NCI-H446 treated with DMSO at 0.1 percent for 48 hours (cell line): ENCODE measurements at regions not wholly inside any gene's neighbourhood (a gene's known extent, or its start where the extent isn't known, plus 50 kb on each side); places are given as distances from the start of the nearest gene placed in this dataset.

Experiments
- DNase-seq: peaks from one replicate; lab custom pipeline; 2025; lab: John Stamatoyannopoulos, UW

GRCh38 chr10:62548686-62549085, 174.5 kb downstream of the ZNF365 start:
- DNase-seq: no peak

- DNase-seq: no peak
These were observed 176.0 kb downstream of the ZNF365 start for GRCh38 chr10:62550173-62550572.

GRCh38 chr10:62554632-62555199, 180.5 kb downstream of the ZNF365 start:
- DNase-seq: peak; percentile 63

- no peak for DNase-seq
These were observed 185.5 kb downstream of the ZNF365 start for GRCh38 chr10:62559481-62560200.

- DNase-seq: no peak
These were observed 186.1 kb downstream of the ZNF365 start for GRCh38 chr10:62560201-62560819.

- DNase-seq: no peak
These were observed 187.0 kb downstream of the ZNF365 start for GRCh38 chr10:62561151-62561550.

- DNase-seq: no peak
These were observed 187.9 kb downstream of the ZNF365 start for GRCh38 chr10:62562101-62562500.

- DNase-seq: no peak
These were observed 188.6 kb downstream of the ZNF365 start for GRCh38 chr10:62562795-62563194.

- no peak for DNase-seq
These were observed 199.8 kb downstream of the ZNF365 start for GRCh38 chr10:62573929-62574328.

GRCh38 chr10:62577076-62577475, 202.9 kb downstream of the ZNF365 start:
- DNase-seq: no peak

- no peak for DNase-seq
These were observed 203.6 kb downstream of the ZNF365 start for GRCh38 chr10:62577666-62578291.

GRCh38 chr10:62578301-62578700, 204.1 kb downstream of the ZNF365 start:
- DNase-seq: no peak

- no peak for DNase-seq
These were observed 204.7 kb downstream of the ZNF365 start for GRCh38 chr10:62578916-62579315.

GRCh38 chr10:62580396-62580795, 206.2 kb downstream of the ZNF365 start:
- DNase-seq: no peak

- DNase-seq: no peak
These were observed 207.2 kb downstream of the ZNF365 start for GRCh38 chr10:62581351-62581750.

GRCh38 chr10:62582101-62582705, 208.0 kb downstream of the ZNF365 start:
- no peak for DNase-seq

GRCh38 chr10:62582804-62583208, 208.6 kb downstream of the ZNF365 start:
- no peak for DNase-seq

GRCh38 chr10:62583876-62584615, 209.9 kb downstream of the ZNF365 start:
- no peak for DNase-seq

- DNase-seq: no peak
These were observed 210.6 kb downstream of the ZNF365 start for GRCh38 chr10:62584731-62585130.

GRCh38 chr10:62585211-62585775, 211.1 kb downstream of the ZNF365 start:
- no peak for DNase-seq

GRCh38 chr10:62587011-62587410, 212.8 kb downstream of the ZNF365 start:
- no peak for DNase-seq

GRCh38 chr10:62588116-62588515, 213.9 kb downstream of the ZNF365 start:
- no peak for DNase-seq
